SJCRH30 (cell line): ENCODE measurements at regions not wholly inside any gene's neighbourhood (a gene's known extent, or its start where the extent isn't known, plus 50 kb on each side); places are given as distances from the start of the nearest gene placed in this dataset.

Experiments used
- DNase-seq, 2 experiments: peaks; one replicate each; pipeline ENCODE4 v3.0.0-alpha.2; 2015 to 2020
- H3K27ac ChIP-seq: fragments of 250-450 bp; sonication (Bioruptor Pico); 2 replicates; pipeline ENCODE4 v1.5.1; 2020; ENCODE audit warnings: mild to moderate bottlenecking, moderate library complexity
- H3K27me3 ChIP-seq: fragments of 250-450 bp; sonication (Bioruptor Pico); 2 replicates; pipeline ENCODE4 v1.5.1; 2020; ENCODE audit warnings: mild to moderate bottlenecking, moderate library complexity
- H3K36me3 ChIP-seq: fragments of 250-450 bp; sonication (Bioruptor Pico); 2 replicates; pipeline ENCODE4 v1.5.1; 2020; ENCODE audit warnings: mild to moderate bottlenecking, moderate library complexity
- H3K4me1 ChIP-seq: fragments of 250-450 bp; sonication (Bioruptor Pico); 2 replicates; pipeline ENCODE4 v1.5.1; 2020; ENCODE audit warnings: mild to moderate bottlenecking, moderate library complexity
- H3K4me3 ChIP-seq: fragments of 250-450 bp; sonication (Bioruptor Pico); 2 replicates; pipeline ENCODE4 v1.5.1; 2020; ENCODE audit warnings: mild to moderate bottlenecking, moderate library complexity
- H3K9me3 ChIP-seq: fragments of 250-450 bp; sonication (Bioruptor Pico); replicated peaks from 2 replicates; pipeline ENCODE4 v1.5.1; 2020; ENCODE audit warnings: mild to moderate bottlenecking, moderate library complexity

- Histone ChIP-seq H3K36me3 (no peaks in the 10 kb centered on the region), H3K27me3 (no peaks in the 10 kb centered on the region; the same call in 1 of the 2 replicates), H3K27ac (no peak overlapping the region), H3K4me1 (no peaks in the 10 kb centered on the region), H3K4me3 (no peak overlapping the region), H3K9me3 (no peaks in the 10 kb centered on the region)
- DNase-seq, result no peak
These were observed 175.4 kb downstream of the PHETA1 start for GRCh38 chr12:111193496-111193895.

DNA sequence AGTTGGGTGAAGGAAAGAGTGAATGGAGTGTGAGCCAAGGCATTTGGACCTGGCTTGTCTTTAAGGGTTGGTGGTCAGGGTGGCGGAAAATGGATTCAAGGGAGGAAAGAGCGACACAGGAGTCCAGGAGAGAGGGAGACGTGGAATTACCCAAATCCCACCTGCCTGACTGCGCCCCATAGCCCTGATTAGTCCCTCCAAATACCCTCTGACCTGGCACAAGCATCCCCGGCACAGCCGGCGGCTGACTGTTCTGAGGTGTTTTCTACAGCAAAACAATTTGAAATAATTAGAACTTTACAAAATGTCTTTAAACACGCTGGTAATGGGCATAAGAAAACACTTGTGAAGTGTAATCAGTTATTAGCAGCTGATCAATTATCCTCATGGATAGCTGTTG is 175.8 kb downstream of the PHETA1 start:
- no peaks in the 10 kb centered on the region; the same call in 1 of the 2 replicates for H3K27me3 ChIP-seq

GRCh38 chr12:111192647-111193046 is 176.2 kb downstream of the PHETA1 start:
- Histone ChIP-seq H3K36me3 (no peaks in the 10 kb centered on the region), H3K27ac (no peak overlapping the region), H3K4me3 (no peak overlapping the region), H3K9me3 (no peaks in the 10 kb centered on the region), H3K27me3 (no peaks in the 10 kb centered on the region; the same call in 1 of the 2 replicates), H3K4me1 (no peaks in the 10 kb centered on the region)
- DNase-seq, result no peak

More for the DNA sequence above, 175.8 kb downstream of the PHETA1 start:
- H3K4me1 ChIP-seq, result no peaks in the 10 kb centered on the region
- no peak overlapping the region for H3K27ac ChIP-seq
- no peak overlapping the region for H3K4me3 ChIP-seq
- H3K9me3 ChIP-seq, result no peaks in the 10 kb centered on the region
- no peaks in the 10 kb centered on the region for H3K36me3 ChIP-seq
- no peak for DNase-seq

DNA sequence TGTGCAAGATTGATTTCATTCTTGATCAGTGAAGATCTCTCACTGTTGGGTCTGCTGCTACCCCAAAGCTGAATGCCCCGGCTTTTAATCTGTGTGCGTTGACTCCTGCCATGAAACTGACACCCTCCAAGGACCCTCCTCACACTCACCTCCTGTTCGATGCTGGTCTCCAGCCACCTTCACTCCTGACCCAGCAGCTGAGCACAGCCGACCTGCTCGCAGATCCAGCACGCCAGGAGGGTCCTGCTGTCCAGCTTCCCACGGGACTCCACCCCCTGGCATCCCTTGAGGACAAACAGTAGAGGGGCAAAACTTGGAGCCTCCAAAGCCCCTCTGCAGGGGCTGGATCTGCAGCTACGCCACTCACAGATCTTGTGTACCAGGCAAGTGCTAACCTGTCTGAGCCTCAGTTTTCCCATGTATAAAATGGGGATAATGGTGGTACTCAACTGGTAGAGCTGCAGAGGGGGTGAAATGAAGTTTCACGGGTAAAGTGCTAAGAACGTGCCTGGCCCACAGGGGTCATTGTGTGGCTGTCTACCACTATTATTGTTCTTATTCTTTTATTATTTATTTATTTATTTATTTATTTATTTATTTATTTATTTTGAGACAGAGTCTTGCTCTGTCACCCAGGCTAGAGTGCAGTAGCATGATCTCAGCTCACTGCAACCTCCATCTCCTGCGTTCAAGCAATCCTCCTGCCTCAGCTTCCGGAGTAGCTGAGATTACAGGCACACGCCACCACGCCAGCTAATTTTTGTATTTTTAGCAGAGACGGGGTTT is 178.0 kb downstream of the PHETA1 start:
- H3K27me3 ChIP-seq, result no peaks in the 10 kb centered on the region; the same call in 1 of the 2 replicates
- H3K4me1 ChIP-seq, result no peaks in the 10 kb centered on the region
- H3K27ac ChIP-seq, result no peak overlapping the region
- H3K4me3 ChIP-seq, result no peak overlapping the region
- no peaks in the 10 kb centered on the region for H3K9me3 ChIP-seq
- no peak for DNase-seq
- H3K36me3 ChIP-seq, result no peaks in the 10 kb centered on the region

DNA sequence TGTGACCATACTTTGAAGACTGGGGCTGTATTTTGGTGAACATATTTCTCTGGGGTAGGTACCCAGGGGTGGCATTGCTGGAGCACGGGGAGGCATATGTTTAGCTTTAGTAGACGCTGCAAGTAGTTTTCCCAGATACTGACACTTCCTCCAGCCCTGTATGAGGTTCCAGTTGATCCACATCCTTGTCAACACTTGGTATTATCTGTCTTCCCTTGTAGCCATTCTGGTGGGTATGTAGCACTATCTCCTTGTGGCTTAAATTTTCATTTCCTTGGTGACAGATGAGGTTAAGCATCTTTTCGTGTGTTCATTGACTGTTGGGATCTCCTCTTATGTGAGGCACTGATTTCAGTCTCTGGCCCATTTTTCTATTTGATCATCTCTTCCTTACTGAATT is 179.1 kb downstream of the PHETA1 start:
- H3K27me3 ChIP-seq, result no peaks in the 10 kb centered on the region; the same call in 1 of the 2 replicates
- no peaks in the 10 kb centered on the region for H3K9me3 ChIP-seq
- no peak overlapping the region for H3K27ac ChIP-seq
- no peak for DNase-seq
- no peak overlapping the region for H3K4me3 ChIP-seq
- H3K4me1 ChIP-seq, result no peaks in the 10 kb centered on the region
- H3K36me3 ChIP-seq, result no peaks in the 10 kb centered on the region

- no peak for DNase-seq
- Histone ChIP-seq H3K4me3 (no peak overlapping the region), H3K27ac (no peak overlapping the region), H3K27me3 (no peaks in the 10 kb centered on the region; the same call in 1 of the 2 replicates), H3K9me3 (no peaks in the 10 kb centered on the region), H3K4me1 (no peaks in the 10 kb centered on the region), H3K36me3 (no peaks in the 10 kb centered on the region)
These were observed 180.5 kb downstream of the PHETA1 start for GRCh38 chr12:111188436-111188835.

GRCh38 chr12:111186347-111186746 is 182.5 kb downstream of the PHETA1 start:
- H3K27ac ChIP-seq, result no peak overlapping the region
- no peaks in the 10 kb centered on the region; the same call in 1 of the 2 replicates for H3K27me3 ChIP-seq
- DNase-seq, result no peak
- no peak overlapping the region for H3K4me3 ChIP-seq
- no peaks in the 10 kb centered on the region for H3K9me3 ChIP-seq
- peaks cover 5% of the 10 kb centered on the region for H3K4me1 ChIP-seq
- no peaks in the 10 kb centered on the region for H3K36me3 ChIP-seq

DNA sequence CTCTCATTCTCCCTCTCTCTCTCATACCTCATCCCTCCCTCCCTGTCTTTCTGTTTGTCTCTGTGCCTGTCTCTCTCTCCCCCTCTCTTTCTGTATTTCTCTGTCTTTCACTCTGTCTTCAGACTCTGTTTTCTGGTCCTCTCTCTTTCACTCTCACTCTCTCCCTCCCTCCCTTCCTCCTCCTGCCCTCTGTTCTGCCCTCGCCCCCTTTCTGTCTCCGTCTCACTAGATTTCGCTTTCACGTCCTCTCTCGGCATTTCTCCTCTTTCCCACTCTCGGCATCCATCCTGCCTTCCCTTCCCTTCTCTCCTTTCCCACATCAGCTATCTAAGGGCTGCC is 183.0 kb downstream of the PHETA1 start:
- Histone ChIP-seq H3K27ac (no peak overlapping the region), H3K36me3 (no peaks in the 10 kb centered on the region), H3K4me3 (no peak overlapping the region), H3K9me3 (no peaks in the 10 kb centered on the region), H3K4me1 (peaks cover 8% of the 10 kb centered on the region), H3K27me3 (no peaks in the 10 kb centered on the region; the same call in 1 of the 2 replicates)
- DNase-seq, result no peak

GRCh38 chr12:111185206-111185888 is 183.5 kb downstream of the PHETA1 start:
- Histone ChIP-seq H3K36me3 (no peaks in the 10 kb centered on the region), H3K27me3 (no peaks in the 10 kb centered on the region; the same call in 1 of the 2 replicates), H3K9me3 (no peaks in the 10 kb centered on the region), H3K27ac (no peak overlapping the region), H3K4me1 (peaks cover 14% of the 10 kb centered on the region), H3K4me3 (no peak overlapping the region)
- DNase-seq, result no peak

DNA sequence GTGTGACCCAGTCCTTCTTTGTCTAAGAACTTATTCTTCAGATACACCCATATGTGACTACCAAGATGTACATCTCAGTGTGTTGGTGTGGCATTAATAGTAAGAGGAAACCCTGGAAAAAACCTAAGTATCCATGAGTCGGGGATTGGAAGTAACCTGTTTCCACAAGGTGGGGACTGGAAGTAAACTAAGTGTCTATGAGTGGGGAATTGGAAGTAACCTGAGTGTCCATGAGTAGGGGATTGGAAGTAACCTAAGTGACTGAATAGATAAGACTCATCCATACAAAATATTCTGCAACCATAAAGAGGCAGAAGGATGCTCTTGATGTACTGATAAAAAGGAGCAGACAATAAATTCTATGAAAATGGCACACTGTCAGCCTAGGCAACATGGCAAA is 184.7 kb downstream of the PHETA1 start:
- Histone ChIP-seq H3K4me1 (peaks cover 16% of the 10 kb centered on the region), H3K4me3 (no peak overlapping the region), H3K36me3 (no peaks in the 10 kb centered on the region), H3K9me3 (no peaks in the 10 kb centered on the region), H3K27ac (no peak overlapping the region), H3K27me3 (no peaks in the 10 kb centered on the region; the same call in 1 of the 2 replicates)
- no peak for DNase-seq

- Histone ChIP-seq H3K36me3 (no peaks in the 10 kb centered on the region), H3K9me3 (no peaks in the 10 kb centered on the region), H3K4me3 (no peak overlapping the region), H3K27ac (no peak overlapping the region), H3K27me3 (no peaks in the 10 kb centered on the region; the same call in 1 of the 2 replicates), H3K4me1 (peaks cover 16% of the 10 kb centered on the region)
- no peak for DNase-seq
These were observed 185.8 kb downstream of the PHETA1 start for GRCh38 chr12:111183094-111183493.

DNA sequence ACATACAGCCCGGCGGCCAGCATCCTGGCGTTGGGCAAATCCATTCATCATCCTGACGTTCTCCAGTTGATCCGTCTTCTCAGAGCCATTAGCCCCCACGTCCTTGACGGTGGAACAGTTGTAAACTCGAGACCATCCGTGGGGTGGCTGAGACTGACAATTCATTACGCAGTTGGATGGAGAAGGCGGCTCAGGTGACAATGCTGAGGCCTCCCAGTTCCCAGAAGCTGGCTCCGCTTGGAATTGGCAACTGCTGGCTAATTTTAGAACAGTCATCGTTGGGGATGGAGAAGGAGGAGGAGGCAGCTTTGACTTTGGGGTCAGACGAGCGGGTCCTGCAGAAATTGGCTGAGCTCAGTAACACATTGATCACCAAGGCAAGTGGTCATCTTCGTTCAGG is 186.5 kb downstream of the PHETA1 start:
- Histone ChIP-seq H3K27me3 (no peaks in the 10 kb centered on the region; the same call in 1 of the 2 replicates), H3K4me3 (no peak overlapping the region), H3K27ac (no peak overlapping the region), H3K4me1 (peaks cover 16% of the 10 kb centered on the region), H3K9me3 (no peaks in the 10 kb centered on the region), H3K36me3 (no peaks in the 10 kb centered on the region)
- DNase-seq, result no peak

DNA sequence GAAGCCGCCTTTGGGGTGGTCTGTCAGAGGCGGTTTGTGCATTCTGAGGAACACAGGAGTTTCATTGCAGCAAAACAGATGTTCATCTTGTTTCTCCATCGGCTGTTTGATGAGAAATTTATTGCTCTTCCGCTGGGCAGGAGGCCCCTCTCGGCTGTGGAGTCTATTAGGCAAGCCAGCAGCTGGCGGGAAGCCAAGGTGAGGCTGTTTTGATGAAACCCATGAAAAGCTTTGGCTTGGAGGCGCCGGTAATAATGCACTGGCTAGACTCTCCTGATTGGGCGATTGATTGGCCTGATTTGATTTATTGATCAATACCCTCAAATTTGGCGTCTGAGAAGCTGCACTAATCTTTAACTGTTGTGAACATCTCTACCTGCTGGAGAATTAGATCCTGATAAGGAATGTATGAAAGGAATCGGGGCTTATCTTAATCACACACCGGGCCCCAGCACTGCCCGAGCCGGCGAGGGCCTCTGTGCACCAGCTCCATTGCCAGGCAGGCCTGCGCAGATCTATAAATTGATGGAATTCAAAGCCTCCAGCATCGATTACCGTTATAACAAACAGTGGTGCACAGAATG is 187.7 kb downstream of the PHETA1 start:
- peaks cover 16% of the 10 kb centered on the region for H3K4me1 ChIP-seq
- H3K27me3 ChIP-seq, result no peaks in the 10 kb centered on the region; the same call in 1 of the 2 replicates

DNA sequence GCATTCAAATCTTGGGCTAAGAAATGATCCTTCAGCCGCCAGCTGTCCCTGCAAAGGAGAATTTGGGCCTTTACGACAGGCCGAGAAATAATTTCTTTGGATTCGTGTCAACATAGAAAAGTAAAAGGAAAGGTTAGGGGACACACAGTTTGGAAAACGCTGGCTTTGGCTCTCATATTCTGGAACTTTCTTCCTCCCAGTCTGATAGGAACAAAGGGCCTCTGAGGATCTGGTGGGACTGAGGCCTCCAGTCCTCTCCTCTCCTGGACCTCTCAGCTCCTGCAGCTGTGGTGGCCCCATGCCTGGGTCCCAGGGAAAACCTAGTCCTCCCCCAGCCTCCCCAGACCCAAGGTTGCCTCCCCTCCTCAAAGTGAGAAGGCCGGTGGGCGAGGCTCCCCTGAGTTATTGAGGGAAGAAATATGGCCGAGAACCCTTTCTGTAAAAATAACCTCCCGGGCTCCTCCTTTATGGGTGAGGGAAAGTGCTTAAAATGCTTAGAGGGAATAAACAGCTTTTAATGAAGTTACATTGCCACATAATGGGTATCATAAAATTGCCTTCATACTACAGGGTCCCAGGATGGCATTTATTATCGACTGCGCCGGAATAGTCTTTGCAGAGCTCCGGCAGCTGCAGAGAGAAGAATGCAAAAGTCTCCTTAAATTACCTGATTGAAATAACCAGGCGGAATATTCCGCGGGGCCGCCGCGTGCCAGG is 188.3 kb downstream of the PHETA1 start:
- Histone ChIP-seq H3K4me1 (peaks cover 16% of the 10 kb centered on the region), H3K27me3 (no peaks in the 10 kb centered on the region; the same call in 1 of the 2 replicates)
- DNase-seq, result no peak

More for the DNA sequence above, 187.7 kb downstream of the PHETA1 start:
- DNase-seq, result peak; percentile 68 to 80
- Histone ChIP-seq H3K4me3 (no peak overlapping the region), H3K36me3 (no peaks in the 10 kb centered on the region), H3K9me3 (no peaks in the 10 kb centered on the region), H3K27ac (no peak overlapping the region; the same call in 1 of the 2 replicates)

More for the DNA sequence above, 188.3 kb downstream of the PHETA1 start:
- no peak overlapping the region for H3K4me3 ChIP-seq
- H3K36me3 ChIP-seq, result no peaks in the 10 kb centered on the region
- no peak overlapping the region for H3K27ac ChIP-seq
- no peaks in the 10 kb centered on the region for H3K9me3 ChIP-seq
